ENCODE measurements at regions not wholly inside any gene's neighbourhood (a gene's known extent, or its start where the extent isn't known, plus 50 kb on each side); places are given as distances from the start of the nearest gene placed in this dataset.

GRCh38 chr3:26308454-26308853, 314.1 kb upstream of the LRRC3B start:
- TF ChIP-seq ISL1 (CRISPR knock-in tag; IDR thresholded peaks at IDR 0.05) (no peak), CREB5 (CRISPR knock-in tag; IDR thresholded peaks at IDR 0.05; ENCODE audit: low read depth) (no peak), TSHZ2 (CRISPR knock-in tag; IDR thresholded peaks at IDR 0.05) (no peak), TCF4 (CRISPR knock-in tag; IDR thresholded peaks at IDR 0.05; ENCODE audit: borderline replicate concordance) (no peak), PATZ1 (CRISPR knock-in tag; IDR thresholded peaks at IDR 0.05; ENCODE audit: borderline replicate concordance) (no peak), BACH2 (CRISPR knock-in tag; IDR thresholded peaks at IDR 0.05; ENCODE audit: borderline replicate concordance) (no peak), RARB (CRISPR knock-in tag; IDR thresholded peaks at IDR 0.05) (no peak), ZNF8 (CRISPR knock-in tag; IDR thresholded peaks at IDR 0.05) (no peak), ARNTL (CRISPR knock-in tag; IDR thresholded peaks at IDR 0.05; ENCODE audit: borderline replicate concordance, low read depth) (no peak), ZNF70 (CRISPR knock-in tag; IDR thresholded peaks at IDR 0.05) (no peak), ESRRG (CRISPR knock-in tag; IDR thresholded peaks at IDR 0.05) (no peak), ZNF565 (CRISPR knock-in tag; conservative IDR thresholded peaks at IDR 0.05; ENCODE audit: low read depth) (no peak)

All from SK-N-SH treated with all-trans-retinoic acid at 6 μM for 48 hours (cell line).